UCSD-AML1 (cell line): ENCODE measurements at regions not wholly inside any gene's neighbourhood (a gene's known extent, or its start where the extent isn't known, plus 50 kb on each side); places are given as distances from the start of the nearest gene placed in this dataset.
"Not testable (repeated sequence)": the region's sequence is repeated elsewhere in the genome, so short reads cannot be mapped to it uniquely, and the experiment has no call there.

ENCODE experiments used
- DNase-seq: peaks from one replicate; lab custom pipeline; 2025; ENCODE audit not compliant: unreplicated experiment; lab: John Stamatoyannopoulos, UW

DNA sequence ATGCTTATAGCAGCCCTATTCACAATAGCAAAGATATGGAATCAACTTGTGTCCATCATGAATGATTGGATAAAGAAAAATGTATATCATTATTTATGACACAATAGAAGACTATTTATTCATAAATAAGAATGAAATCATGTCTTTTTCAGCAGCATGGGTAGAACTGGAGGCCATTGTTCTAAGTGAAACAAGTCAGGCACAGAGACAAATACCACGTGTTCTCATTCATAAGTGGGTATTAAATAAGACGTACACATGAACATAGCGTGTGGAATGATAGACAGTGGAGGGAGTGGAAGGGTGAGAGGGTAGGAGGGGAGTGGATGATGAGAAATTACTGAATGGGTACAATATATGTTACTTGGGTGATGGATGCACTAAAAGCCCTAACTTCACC, 762.4 kb downstream of the REEP3 start:
- DNase-seq, result no peak

DNA sequence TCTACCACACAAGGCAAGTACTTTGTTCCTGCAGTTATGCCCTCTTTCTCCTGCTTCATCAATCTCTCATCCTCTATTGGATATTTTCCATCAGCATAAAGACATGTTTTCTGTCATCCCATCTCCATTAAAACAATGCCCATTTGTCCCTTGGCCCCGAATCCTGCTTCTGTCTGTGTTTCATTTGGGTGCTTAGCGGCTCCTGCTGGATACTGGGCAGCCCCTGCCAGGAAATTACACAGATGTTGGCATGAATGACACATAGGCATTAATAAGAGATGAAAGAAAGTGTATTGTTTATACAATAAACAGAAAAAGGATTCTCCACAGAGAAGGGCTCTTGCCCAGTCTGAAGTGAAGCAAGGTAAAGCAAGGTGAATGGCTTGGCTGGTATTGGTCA, 765.3 kb downstream of the REEP3 start:
- no peak for DNase-seq

DNA sequence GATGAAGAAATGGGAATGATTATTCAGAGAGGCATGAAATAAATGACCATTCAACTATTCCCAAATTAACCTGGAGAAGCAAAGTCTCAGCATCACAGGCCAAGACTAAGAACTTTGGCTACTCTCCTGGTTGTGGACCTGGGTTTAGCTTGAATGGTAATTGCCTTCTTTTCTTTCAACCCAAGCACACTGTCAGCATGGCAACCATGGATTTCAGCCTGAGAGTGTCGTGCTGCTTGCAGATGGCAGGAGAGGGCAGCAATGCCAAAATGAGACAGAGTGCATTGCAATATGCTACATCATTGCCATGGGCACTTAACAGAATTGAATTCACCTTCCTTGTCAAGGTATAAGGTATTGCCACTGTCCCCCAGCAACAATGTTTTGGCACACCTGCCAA, 767.2 kb downstream of the REEP3 start:
- DNase-seq, result no peak

DNA sequence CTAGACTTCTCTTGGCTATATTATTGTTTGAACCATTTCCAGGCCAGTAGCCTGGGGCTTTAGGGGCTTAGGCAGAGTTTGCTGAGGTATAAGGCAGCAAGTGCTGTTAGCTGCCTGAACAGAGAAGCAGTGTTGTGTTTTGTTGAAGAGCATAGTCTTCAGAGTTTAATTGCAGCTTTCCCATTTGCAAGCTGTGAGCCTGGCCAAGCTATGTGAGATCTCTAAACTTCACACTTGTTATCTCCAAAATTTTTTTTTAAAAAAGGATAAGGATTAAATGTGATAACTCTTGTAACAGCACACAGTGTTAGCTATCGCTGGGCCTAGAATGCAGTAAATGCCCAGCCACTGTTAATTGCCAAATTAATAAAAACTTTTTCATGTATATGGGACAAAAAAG, 782.4 kb downstream of the REEP3 start:
- DNase-seq, result no peak

DNA sequence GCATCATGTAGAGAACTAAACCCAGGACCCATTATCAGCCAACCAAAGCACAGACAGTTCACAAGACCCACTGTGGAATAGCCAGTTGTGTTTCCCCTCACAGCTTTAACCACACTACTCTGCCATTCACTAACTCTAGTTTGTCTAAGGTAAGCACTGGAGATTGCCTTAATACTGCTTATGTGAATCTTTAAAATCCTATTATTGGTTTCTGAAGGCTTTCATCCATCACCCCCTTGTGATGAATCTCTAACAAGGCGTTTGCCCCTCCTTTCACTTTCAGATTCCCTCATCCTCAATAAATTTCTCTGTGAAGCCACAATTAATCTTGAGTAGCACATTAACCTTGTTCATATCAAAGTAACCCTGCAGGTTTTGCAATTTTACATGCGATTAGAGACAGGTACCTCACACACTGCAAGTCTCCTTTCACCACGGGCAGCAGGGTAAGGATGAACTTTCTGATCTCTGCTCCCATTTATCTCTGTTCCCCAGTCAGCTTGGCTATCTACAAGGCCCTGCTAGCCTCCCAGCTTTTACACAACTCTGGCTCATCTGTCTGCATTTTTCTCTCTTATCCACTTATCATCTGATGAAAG, 785.6 kb downstream of the REEP3 start:
- no peak for DNase-seq

DNA sequence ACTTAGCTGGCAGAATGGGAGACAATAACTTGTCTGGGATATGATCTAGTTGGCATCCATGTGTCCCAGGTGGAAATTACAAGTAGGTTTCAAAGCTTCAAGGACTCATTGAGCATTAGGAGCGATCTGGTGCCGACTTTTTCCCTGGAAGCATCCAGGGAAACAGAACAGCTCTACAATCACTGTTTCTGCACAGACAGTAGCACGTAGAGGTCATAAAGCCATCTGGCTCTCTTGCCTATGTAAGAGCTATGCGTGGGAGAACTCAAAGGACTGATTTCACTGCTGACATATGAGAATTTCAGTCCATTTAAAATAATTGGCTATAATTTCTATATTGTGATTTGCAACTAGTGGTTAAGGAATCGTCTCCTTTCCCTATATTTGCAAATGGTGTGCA, 791.7 kb downstream of the REEP3 start:
- no peak for DNase-seq

DNA sequence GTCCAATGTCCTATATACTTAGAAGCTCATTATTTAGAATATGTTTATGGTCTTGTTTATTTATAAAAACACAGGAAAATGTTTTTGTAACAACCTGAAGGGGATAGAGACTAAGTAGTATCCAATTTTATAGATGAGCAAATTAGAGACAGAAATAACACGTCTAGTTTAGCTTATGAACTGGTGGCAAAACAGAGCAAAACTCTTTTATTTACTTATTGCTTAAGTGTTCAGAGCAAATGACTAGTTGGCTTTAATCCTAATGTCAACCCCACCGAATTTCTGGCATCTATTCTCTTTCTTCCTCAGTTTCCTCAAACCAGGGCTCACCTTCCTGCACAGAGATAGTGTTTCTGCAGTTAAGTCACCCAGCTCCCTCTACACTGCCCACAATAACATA, 792.8 kb downstream of the REEP3 start:
- no peak for DNase-seq

DNA sequence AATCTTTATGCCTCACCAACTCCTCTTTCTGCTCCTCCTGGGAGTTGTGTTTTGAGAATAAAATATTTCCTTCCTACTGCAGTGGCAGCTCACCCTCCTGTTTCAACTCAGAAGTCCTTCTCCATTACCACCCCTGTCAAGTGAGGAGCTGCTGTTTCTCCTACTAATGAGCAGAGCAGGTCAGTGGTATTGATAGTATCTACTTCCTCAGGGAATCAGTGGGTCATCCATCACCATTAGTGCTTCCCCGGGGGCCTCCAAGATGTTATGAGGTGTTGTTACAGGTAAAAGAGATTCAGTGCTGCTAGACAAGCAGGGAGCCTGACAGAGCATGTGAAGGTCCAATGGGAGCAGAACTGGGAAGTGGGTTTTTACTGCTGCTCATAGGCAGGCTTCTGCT, 795.2 kb downstream of the REEP3 start:
- DNase-seq, result no peak

DNA sequence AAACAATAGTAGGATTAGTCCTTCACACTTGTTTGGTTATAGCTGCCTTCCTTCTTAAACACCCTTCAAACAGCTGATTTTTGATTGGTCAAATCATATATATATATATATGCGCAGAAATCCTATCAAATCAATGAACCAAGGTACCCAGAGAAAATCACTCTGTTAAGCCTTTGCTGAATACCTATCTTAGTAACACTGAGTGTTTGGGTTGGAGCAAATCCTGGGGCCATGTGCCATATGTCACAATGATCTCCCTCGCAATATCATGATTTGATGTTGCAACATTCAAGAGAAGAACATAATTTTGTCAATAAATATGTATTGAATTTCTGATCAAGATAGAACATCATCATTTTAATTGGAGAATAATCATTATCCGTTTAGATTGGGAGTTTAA, 795.6 kb downstream of the REEP3 start:
- no peak for DNase-seq

DNA sequence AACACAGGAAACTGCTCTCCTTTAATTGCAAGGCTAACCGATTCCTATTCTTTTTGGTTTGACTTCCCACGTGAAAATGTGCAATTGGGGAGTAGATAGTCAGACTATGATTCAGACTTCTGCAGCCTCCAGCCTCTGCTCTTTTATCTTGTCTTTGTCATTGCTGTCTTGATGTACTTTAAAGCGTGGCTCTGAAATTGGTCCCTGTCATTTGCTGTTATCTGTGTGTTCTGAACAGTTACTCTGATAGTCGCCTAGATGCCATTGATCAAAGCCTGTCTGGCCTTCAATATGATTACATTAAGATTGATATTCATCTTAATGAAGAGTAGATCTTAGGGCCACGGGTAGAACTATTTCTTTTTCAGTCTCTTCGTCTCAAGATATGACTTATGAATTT, 799.2 kb downstream of the REEP3 start:
- no peak for DNase-seq

DNA sequence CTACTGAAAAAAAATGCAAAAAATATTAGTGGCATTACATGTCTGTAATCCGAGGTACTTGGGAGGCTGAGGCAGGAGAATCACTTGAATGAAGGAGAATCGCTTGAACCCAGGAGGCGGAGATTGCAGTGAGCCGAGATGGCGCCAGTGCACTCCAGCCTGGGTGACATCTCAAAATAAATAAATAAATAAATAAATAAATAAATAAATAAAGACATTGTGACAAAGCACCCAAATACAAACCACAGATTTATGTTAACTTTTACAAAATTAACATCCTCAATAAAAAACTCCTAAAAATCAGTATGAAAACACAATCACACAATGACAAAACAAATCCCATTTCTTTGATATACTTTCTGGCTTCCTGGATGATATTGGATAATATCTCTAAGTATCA, 808.3 kb downstream of the REEP3 start:
- no peak for DNase-seq

DNA sequence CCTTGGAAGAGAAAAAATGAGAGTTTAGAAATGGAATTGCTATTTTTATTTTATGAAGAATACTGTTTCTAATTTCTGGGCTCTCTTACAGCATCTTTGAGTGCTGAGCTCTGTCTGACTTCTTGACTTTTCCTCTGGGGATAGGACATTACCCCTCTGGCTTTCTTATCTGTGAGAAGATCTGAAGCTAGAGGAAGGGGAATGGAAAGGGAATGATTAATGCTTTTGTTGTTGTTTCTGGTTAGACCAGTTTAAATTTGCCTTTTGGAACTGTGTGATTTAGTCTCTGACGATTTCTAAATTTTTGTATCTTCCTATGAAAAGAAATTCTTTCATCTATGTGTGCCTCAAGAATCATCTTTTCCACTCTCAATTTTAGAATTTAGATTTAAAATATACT, 811.4 kb downstream of the REEP3 start:
- no peak for DNase-seq

DNA sequence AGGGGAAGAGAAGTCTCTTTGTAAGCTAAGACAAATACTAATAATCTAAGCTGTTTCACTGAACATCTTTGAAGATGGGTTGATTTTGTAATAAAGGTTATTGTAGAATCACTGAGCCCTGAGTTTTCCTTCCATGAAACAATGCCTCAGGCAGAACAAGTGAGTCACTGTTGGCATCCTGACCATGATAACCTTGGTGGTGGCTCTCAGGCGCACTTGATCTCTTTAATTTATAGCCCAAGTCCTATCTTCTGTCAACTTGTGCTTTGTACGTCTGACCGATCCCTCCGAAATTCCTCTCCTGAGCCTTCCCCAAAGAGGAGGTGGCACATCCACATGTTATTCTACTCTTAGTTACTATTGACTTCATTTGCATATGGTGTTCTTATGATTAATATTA, 812.9 kb downstream of the REEP3 start:
- DNase-seq, result no peak

DNA sequence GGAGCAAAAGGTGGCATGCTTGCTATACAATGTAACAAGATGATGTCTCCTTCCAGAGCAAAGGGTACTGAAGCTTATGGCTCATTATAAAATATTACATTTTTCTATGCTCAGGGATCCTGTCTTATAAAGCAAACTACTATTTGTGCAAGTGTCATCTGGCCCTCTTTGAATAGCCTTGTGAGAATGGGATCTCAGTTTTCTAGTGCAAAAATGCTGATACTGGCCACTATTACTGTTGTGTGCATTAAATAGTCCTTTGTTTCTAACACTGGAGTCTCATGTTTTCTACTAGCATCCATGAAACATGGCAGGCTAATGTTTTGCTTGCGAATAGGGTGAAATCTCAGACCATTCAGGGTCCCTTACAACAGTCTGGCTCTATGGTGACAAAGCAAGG, 823.0 kb downstream of the REEP3 start:
- DNase-seq, result no peak

DNA sequence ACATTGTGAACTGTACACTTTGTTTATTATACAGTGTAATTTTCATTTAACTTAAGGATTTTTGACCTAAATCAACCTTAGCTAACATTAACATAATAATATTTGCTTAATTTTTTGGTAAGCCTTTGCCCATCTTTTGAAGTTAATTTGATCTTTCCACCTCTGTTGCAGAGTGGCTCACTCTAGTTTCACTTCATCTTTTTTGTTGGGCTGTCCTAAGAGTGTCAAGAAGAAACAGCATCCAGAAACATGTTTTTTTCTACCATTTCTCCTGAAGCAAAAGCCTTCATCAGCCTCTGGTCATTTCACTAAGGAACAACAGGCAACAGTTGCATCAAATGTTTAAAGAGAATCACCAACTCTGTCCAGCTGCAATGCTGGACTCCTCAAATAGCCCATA, 824.7 kb downstream of the REEP3 start:
- DNase-seq, result no peak

DNA sequence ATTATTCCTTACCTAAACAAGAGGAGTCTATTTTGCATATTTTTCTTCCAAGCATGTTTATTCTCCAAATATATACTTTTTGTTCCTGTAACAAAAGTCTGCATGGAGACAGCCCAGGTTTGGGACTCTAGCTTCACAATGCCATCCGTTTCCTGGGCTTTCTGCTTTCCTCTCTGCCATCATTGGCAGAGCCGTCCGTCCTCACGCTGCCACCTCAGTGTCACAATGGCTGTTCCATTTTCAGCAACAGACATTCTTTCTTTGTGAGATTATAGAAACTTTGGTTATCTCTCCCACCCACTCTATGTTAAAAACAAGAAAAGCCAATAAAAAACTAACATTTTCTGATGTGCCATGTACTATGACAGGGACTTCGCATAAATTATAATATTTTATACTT, 825.2 kb downstream of the REEP3 start:
- no peak for DNase-seq

DNA sequence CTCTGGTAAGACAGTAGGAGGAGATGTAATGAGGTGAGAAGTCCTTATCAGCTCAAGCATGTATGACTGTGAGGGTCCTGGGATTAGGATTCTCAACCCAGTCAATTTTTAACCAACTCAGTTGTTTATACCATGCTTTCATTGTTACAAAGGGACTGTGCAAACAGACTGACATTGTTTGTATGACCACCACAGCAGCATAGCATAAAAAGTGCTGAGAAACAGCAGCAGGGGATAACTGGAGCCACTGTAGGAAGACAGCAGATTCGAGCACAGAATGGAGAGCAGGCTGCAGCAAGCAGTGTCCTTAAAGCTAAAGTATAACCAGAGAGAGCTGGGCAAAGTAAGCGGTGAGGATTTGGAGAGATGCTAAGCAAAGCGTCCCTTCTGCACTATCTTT, 829.5 kb downstream of the REEP3 start:
- DNase-seq, result no peak

DNA sequence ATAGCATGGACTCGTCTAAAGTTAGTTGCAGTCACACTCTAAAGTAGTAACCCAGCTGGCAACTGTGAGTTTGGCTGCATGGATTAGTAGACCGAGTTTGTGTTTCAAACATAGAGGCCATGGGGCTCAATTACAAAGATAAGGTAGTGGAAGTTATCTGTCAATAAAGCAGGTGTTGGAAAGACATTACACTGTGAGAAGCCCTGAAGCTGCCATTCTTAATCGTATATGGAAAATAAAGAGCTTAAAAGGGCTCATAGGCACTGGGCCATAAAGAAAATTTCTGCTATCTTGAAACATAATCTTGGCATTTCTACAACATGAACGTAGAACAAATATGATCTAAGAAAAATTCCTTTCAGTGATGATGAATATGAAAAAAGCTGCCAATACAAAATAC, 837.7 kb downstream of the REEP3 start:
- no peak for DNase-seq

DNA sequence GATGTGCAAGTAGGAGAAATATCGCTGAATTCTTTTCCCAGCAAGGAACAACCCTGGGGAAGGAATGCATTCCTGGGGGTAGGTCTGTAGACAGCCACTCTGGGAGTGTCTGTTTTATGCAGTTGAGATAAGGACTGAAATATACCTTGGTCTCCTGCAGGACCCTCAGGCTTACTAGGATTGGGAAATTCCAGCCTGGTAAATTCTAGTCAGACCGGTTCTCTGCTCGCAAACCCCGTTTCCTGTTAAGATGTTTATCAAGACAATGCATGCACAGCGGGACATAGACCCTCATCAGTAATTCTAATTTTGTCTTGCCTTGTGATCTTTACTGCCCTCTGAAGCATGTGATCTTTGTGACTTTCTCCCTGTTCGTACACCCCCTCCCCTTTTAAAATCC, 839.0 kb downstream of the REEP3 start:
- DNase-seq, result not testable (repeated sequence)

DNA sequence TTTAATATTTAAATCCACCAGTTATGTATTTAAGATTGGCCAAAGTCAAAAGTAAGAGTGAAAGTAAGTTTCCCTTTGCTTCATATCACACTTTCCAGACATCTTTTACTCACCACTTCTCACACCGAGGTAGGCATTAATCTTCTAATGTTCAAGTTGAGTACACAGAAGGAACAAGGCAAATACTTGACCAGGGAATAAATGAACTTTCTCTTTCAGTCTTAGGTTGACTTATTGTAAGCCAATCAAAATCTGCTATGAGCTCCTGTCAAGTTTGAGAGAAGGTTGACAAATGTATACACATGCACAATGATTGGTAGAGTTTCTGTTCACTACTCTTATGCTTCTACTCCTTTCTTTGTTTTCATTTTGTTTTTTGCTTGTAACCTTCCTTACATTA, 842.5 kb downstream of the REEP3 start:
- no peak for DNase-seq

DNA sequence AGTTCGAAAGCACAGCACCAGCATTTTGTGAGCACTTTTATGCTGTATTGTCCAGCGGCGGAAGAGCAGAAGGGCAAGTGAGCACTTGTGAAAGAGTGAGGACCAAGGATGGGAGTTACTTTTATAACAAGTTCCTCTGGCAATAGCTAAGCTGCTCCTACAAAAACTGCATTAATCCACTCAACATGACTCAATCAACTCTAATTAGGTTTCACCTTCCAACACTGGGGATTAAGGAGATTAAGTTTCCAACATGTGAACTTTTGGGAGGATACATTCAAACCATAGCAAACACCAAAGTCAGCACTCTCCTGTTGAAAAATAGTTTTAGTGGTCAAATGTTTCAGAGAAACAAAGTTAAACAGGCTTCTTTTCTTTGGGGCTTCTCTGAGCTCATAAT, 844.5 kb downstream of the REEP3 start:
- DNase-seq, result no peak

DNA sequence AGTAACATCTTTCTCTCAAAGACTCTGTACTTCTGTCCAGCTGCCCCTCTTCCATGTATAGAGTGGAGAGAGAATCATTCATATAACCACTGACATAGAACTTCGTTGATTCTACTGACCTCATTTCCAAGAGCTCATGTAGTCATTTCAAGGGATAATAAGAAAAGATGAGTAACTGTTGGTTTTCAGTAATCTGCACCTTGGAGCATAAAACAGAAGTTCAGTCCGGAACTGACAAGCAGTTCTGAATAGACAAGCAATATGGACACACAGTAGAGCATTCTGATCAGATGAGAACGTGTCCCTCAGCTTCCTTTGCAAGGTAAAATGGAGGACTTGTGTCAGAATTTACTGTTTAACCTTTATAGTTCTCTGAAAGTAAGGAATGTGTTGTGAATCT, 847.1 kb downstream of the REEP3 start:
- DNase-seq, result no peak

DNA sequence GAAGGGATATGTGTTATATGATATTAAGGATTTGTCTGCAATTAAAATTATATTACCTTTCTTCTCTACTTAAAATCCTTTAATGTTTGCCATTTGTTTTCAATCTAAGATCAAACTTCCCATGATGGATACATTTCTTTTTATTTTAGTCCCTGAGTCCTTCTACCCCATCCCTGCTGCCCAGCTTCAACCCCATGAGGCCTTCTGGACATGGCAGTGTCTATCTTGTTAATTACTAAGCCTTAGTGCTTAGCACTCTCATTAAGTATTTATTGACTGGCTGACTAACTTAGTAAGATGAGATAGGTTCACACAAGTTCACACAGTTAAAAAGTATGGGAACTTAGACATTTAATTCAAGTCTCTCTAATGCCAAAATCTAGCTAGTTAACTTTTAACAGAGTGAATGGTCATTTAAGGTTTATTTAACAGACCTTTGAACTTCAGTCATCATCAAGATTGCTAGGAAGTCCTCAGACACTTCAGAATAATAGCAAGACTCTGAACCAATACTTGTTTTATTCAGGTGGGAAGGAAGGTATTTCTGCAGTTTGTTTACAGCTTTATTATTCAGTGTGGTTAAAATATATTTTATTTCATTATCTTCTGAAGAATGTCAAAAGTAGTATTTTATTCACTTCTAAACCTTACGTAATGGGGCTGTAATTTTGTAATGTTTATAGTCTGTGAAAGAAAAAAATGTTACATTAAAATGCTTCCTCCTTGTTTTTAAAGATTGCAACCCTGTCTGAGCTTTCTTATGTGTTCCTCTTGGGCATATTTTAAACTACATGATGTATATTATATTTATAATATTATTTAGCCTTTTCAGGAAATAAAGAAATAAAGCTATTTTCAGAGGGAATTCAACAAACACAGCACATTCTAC, 848.9 kb downstream of the REEP3 start:
- no peak for DNase-seq
